Liver (tissue), 8 donors: ENCODE measurements at regions not wholly inside any gene's neighbourhood (a gene's known extent, or its start where the extent isn't known, plus 50 kb on each side); places are given as distances from the start of the nearest gene placed in this dataset.

Experiments used
- DNase-seq: peaks from one replicate; pipeline ENCODE4 v3.0.0-alpha.2; 2017; ENCODE audit warnings: low spot score
- H3K27ac ChIP-seq, 2 donors: one replicate each; pipeline ENCODE4 v1.7.0; 2013; ENCODE audit warnings: inconsistent platforms in 2 of 2, low read length in 2 of 2, control low read depth in 1 of 2, low read depth in 1 of 2, mild to moderate bottlenecking in 1 of 2
- H3K27me3 ChIP-seq, 4 donors: one replicate each; pipeline versions ENCODE4 v1.6.1 to v1.7.0; 2013; ENCODE audit warnings: low read length in 3 of 4, inconsistent platforms in 1 of 4, mild to moderate bottlenecking in 1 of 4, moderate library complexity in 1 of 4; ENCODE audit not compliant: control insufficient read depth in 4 of 4, insufficient read depth in 4 of 4
- H3K36me3 ChIP-seq, 4 donors: one replicate each; pipeline versions ENCODE4 v1.6.1 to v1.7.0; 2013; ENCODE audit warnings: low read length in 3 of 4, mild to moderate bottlenecking in 3 of 4, low read depth in 1 of 4, moderate library complexity in 1 of 4; ENCODE audit not compliant: control insufficient read depth in 4 of 4, insufficient read depth in 3 of 4
- H3K4me1 ChIP-seq, 4 donors: one replicate each; pipeline versions ENCODE4 v1.6.1 to v1.7.0; 2013; ENCODE audit warnings: low read length in 3 of 4, mild to moderate bottlenecking in 3 of 4, moderate library complexity in 1 of 4; ENCODE audit not compliant: control insufficient read depth in 4 of 4, insufficient read depth in 4 of 4
- H3K4me3 ChIP-seq, 3 donors: one replicate each; pipeline versions ENCODE4 v1.6.1 to v1.7.0; 2013; ENCODE audit warnings: low read length in 3 of 3, control low read depth in 1 of 3, low read depth in 1 of 3, mild to moderate bottlenecking in 1 of 3
- H3K9ac ChIP-seq, 2 donors: one replicate each; pipeline ENCODE4 v1.7.0; 2013; ENCODE audit warnings: low read length in 2 of 2, mild to moderate bottlenecking in 2 of 2, moderate library complexity in 2 of 2, control low read depth in 1 of 2, low read depth in 1 of 2
- H3K9me3 ChIP-seq, 4 donors: one replicate each; pipeline versions ENCODE4 v1.6.1 to v1.7.0; 2013; ENCODE audit warnings: low read length in 3 of 4; ENCODE audit not compliant: control insufficient read depth in 4 of 4
- CTCF ChIP-seq: fragments of 150-350 bp; IDR thresholded peaks from 2 replicates; pipeline ENCODE4 v1.5.1; 2017; ENCODE audit warnings: improper control_type of control experiment, low read depth, low read length; ENCODE audit not compliant: missing input control
- EGR1 ChIP-seq, 2 donors: IDR thresholded peaks; 2 replicates each; pipeline ENCODE4 v1.6.1; 2016 to 2018; ENCODE audit warnings: antibody characterized with exemption in 2 of 2, low read depth in 2 of 2
- FOXA1 ChIP-seq: IDR thresholded peaks from 2 replicates; pipeline ENCODE4 v1.6.1; 2016; ENCODE audit warnings: antibody characterized with exemption
- FOXA2 ChIP-seq: IDR thresholded peaks from 2 replicates; pipeline ENCODE4 v1.6.1; 2016; ENCODE audit warnings: antibody characterized with exemption
- GABPA ChIP-seq, 2 donors: IDR thresholded peaks in 1 of 2; conservative IDR thresholded peaks in 1 of 2; 2 replicates each; pipeline ENCODE4 v1.6.1; 2016; ENCODE audit warnings: antibody characterized with exemption in 2 of 2, mild to moderate bottlenecking in 1 of 2, moderate library complexity in 1 of 2
- HNF4A ChIP-seq, 2 donors: conservative IDR thresholded peaks; 2 replicates each; pipeline ENCODE4 v1.6.1; 2016; ENCODE audit warnings: antibody characterized with exemption in 2 of 2, mild to moderate bottlenecking in 2 of 2
- HNF4G ChIP-seq: IDR thresholded peaks from 2 replicates; pipeline ENCODE4 v1.6.1; 2016; ENCODE audit warnings: antibody characterized with exemption
- JUND ChIP-seq, 2 donors: IDR thresholded peaks; 2 replicates each; pipeline ENCODE4 v1.6.1; 2016; ENCODE audit warnings: antibody characterized with exemption in 2 of 2
- NR2F2 ChIP-seq: IDR thresholded peaks from 2 replicates; pipeline ENCODE4 v1.6.1; 2016; ENCODE audit warnings: antibody characterized with exemption
- RAD21 ChIP-seq, 2 donors: IDR thresholded peaks; 2 replicates each; pipeline ENCODE4 v1.6.1; 2016; ENCODE audit warnings: antibody characterized with exemption in 2 of 2, mild to moderate bottlenecking in 2 of 2
- RXRA ChIP-seq, 2 donors: IDR thresholded peaks; 2 replicates each; pipeline ENCODE4 v1.6.1; 2017 to 2018; ENCODE audit warnings: antibody characterized with exemption in 2 of 2, mild to moderate bottlenecking in 1 of 2
- SP1 ChIP-seq: IDR thresholded peaks from 2 replicates; pipeline ENCODE4 v1.6.1; 2018; ENCODE audit warnings: antibody characterized with exemption, mild to moderate bottlenecking
- TAF1 ChIP-seq: conservative IDR thresholded peaks from 2 replicates; pipeline ENCODE4 v1.6.1; 2016; ENCODE audit warnings: antibody characterized with exemption, mild to moderate bottlenecking
- YY1 ChIP-seq: IDR thresholded peaks from 2 replicates; pipeline ENCODE4 v1.6.1; 2016; ENCODE audit warnings: antibody characterized with exemption, mild to moderate bottlenecking
- WGBS: extraction: QIAGEN DNeasy Blood & Tissue Kit; methylation state at CpG from one replicate; pipeline ENCODE4 v1.1.7; 2013; 5-methylcytosine and 5-hydroxymethylcytosine counted together
- TF ChIP-seq, protein P1 (sequence below): IDR thresholded peaks from 2 replicates; pipeline ENCODE4 v1.6.1; 2016; ENCODE audit warnings: antibody characterized with exemption
- TF ChIP-seq, protein P2 (sequence below): IDR thresholded peaks from 2 replicates; pipeline ENCODE4 v1.6.1; 2016; ENCODE audit warnings: antibody characterized with exemption, mild to moderate bottlenecking
- TF ChIP-seq, protein P3 (sequence below): IDR thresholded peaks from 2 replicates; pipeline ENCODE4 v1.6.1; 2016; ENCODE audit warnings: antibody characterized with exemption
- TF ChIP-seq, protein P4 (sequence below): IDR thresholded peaks from 2 replicates; pipeline ENCODE4 v1.6.1; 2016; ENCODE audit warnings: antibody characterized with exemption
- donor health status: healthy.
- donor health status: healthy.
- donor health status: healthy.
- donor health status: healthy.
- donor health status: healthy.

DNA sequence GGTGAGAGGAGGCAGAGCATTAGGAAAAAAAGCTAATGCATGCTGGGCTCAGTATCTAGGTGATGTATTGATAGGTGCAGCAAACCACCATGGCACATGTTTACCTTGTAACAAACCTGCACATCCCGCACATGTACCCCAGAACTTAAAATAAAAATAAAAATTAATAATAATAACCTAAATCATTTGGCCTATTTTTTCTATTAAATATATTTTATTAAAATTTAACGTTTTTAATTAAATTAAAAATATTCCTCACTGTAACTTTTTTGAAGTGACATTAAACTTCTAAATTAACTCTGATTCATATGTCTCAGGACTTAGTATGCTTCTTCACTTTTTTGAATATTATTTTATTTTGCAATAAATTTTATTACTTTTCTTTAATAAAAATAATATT, 83.7 kb upstream of the PARP8 start:
- WGBS: 69% methylated on average over 2 of the region's 2 CpGs
- no peak for TF ChIP-seq RAD21 (IDR thresholded peaks at IDR 0.05)
- TF ChIP-seq SP1: no peak
- TF ChIP-seq CTCF: no peak
- TF ChIP-seq YY1: no peak
- no peak for TF ChIP-seq NR2F2
- no peak for TF ChIP-seq JUND (IDR thresholded peaks at IDR 0.05)
- TF ChIP-seq, protein P1, sequence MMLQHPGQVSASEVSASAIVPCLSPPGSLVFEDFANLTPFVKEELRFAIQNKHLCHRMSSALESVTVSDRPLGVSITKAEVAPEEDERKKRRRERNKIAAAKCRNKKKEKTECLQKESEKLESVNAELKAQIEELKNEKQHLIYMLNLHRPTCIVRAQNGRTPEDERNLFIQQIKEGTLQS: no peak
- TF ChIP-seq, protein P2, sequence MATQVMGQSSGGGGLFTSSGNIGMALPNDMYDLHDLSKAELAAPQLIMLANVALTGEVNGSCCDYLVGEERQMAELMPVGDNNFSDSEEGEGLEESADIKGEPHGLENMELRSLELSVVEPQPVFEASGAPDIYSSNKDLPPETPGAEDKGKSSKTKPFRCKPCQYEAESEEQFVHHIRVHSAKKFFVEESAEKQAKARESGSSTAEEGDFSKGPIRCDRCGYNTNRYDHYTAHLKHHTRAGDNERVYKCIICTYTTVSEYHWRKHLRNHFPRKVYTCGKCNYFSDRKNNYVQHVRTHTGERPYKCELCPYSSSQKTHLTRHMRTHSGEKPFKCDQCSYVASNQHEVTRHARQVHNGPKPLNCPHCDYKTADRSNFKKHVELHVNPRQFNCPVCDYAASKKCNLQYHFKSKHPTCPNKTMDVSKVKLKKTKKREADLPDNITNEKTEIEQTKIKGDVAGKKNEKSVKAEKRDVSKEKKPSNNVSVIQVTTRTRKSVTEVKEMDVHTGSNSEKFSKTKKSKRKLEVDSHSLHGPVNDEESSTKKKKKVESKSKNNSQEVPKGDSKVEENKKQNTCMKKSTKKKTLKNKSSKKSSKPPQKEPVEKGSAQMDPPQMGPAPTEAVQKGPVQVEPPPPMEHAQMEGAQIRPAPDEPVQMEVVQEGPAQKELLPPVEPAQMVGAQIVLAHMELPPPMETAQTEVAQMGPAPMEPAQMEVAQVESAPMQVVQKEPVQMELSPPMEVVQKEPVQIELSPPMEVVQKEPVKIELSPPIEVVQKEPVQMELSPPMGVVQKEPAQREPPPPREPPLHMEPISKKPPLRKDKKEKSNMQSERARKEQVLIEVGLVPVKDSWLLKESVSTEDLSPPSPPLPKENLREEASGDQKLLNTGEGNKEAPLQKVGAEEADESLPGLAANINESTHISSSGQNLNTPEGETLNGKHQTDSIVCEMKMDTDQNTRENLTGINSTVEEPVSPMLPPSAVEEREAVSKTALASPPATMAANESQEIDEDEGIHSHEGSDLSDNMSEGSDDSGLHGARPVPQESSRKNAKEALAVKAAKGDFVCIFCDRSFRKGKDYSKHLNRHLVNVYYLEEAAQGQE: no peak
- no peak for TF ChIP-seq TAF1
- no peak for TF ChIP-seq EGR1 (IDR thresholded peaks at IDR 0.05; ENCODE audit: low read depth in 2 of 2)
- no peak for TF ChIP-seq HNF4A (conservative IDR thresholded peaks at IDR 0.05)
- TF ChIP-seq HNF4G: no peak
- TF ChIP-seq FOXA2: no peak
- TF ChIP-seq FOXA1: no peak
- no peak for TF ChIP-seq RXRA (IDR thresholded peaks at IDR 0.05)
- TF ChIP-seq, protein P3, sequence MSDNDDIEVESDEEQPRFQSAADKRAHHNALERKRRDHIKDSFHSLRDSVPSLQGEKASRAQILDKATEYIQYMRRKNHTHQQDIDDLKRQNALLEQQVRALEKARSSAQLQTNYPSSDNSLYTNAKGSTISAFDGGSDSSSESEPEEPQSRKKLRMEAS: no peak
- TF ChIP-seq, protein P4, sequence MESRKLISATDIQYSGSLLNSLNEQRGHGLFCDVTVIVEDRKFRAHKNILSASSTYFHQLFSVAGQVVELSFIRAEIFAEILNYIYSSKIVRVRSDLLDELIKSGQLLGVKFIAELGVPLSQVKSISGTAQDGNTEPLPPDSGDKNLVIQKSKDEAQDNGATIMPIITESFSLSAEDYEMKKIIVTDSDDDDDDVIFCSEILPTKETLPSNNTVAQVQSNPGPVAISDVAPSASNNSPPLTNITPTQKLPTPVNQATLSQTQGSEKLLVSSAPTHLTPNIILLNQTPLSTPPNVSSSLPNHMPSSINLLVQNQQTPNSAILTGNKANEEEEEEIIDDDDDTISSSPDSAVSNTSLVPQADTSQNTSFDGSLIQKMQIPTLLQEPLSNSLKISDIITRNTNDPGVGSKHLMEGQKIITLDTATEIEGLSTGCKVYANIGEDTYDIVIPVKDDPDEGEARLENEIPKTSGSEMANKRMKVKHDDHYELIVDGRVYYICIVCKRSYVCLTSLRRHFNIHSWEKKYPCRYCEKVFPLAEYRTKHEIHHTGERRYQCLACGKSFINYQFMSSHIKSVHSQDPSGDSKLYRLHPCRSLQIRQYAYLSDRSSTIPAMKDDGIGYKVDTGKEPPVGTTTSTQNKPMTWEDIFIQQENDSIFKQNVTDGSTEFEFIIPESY: no peak
- no peak for TF ChIP-seq GABPA (IDR thresholded peaks at IDR 0.05 in 1 of 2, conservative IDR thresholded peaks at IDR 0.05 in 1 of 2)
- Histone ChIP-seq H3K9ac (no peak overlapping the region), H3K4me3 (no peak overlapping the region), H3K36me3 (no peaks in the 10 kb centered on the region), H3K9me3 (peaks cover 0 to 1% (median 0%) of the 10 kb centered on the region in 4 donors), H3K4me1 (no peaks in the 10 kb centered on the region), H3K27ac (no peak overlapping the region), H3K27me3 (peaks cover 0 to 2% (median 0%) of the 10 kb centered on the region in 4 donors)
- DNase-seq: no peak
